CD4-positive, alpha-beta T cell treated with Interferon gamma for 1 hour (primary cell): ENCODE measurements at regions not wholly inside any gene's neighbourhood (a gene's known extent, or its start where the extent isn't known, plus 50 kb on each side); places are given as distances from the start of the nearest gene placed in this dataset.

Experiments used
- DNase-seq: peaks from one replicate; pipeline ENCODE4 v3.0.0-alpha.2; 2020

DNA sequence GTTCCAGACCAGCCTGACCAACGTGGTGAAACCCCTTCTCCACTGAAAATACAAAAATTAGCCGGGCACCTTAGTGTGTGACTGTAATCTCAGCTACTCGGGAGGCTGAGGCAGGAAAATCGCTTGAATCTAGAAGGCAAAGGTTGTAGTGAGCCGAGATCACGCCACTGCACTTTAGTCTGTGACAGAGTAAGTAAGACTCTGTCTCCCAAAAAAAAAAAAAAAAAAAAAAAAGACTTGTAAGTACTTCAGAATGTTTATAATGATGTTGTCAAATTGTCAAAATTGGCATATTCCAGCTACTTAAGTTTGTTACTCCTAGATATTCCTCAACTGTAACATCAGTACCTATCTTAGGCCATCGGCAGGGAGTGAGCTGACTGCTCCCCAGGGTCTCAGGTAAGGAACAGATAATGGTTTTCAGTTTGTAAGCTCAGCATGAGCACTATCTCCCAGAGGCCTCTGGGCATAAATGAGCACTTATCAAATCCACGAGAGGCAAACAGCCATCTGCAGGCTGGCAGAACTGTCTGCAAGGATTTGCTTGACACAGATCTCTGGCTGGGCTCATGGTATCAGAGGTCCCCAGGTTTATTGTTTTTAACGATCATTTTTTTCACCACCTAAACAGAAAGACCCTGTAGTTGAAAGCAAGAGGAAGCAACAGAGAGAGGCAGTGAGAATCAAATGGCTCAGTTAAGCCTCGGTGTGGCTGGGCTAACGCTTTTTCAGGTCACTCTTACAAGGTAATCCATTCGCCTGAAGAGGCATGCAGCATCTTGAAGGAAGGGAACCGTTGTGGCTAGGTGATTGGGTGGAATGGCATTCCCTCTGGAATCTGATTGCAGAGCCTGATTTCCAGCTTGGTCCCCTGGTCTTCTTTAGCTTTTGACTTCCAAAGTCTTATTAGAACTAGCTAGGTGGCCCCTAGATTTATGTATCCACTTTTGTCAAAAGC lies 115.9 kb downstream of the LY86 start:
- DNase-seq, result no peak

DNA sequence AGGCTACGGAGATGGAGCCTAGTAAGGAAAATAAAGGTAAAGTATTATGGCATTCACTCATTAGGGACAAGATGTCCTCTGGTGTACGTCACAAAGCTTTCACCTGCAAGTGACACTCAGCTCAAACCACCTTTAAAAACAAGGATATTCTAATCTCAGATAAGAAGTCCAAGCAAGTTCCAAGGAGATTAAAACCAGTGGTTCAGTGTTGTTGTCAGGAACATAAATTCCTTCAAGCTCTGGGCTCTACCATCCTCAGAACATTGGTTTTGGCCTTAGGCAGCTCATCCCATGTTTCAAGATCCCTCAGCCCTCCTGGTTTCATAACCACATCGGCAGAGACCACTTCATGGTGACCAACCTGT lies 116.5 kb downstream of the LY86 start:
- no peak for DNase-seq

DNA sequence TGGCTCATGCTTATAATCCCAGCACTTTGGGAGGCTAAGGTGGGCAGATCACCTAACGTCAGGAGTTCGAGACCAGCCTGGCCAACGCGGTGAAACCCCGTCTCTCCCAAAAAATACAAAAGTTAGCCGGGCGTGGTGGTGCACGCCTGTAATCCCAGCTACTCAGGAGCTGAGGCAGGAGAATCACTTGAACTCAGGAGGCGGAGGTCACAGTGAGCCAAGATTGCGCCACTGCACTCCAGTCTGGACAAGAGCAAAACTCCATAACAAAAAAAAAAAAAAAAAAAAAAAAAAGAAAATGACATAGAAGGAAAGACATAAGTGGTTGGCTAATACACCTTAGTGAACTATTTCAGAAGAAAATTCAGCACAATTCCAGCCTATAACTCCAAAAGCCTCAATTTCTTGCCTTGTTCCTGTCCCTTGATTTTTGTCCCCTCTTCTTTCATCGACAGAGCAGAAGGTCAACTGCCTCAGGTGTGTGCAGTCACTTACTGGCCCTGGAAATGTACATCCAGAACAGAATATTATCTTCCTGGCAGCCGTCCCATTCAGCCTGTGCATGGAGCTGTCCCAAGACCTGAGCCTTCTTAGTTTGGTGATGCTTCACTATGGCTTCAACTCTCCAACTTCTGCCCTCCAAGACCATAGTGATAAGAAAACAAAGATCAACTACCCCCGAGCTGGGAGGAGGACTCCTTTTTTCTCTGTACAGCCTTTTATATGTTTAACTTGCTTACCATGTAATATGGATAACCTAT lies 117.6 kb downstream of the LY86 start:
- no peak for DNase-seq

DNA sequence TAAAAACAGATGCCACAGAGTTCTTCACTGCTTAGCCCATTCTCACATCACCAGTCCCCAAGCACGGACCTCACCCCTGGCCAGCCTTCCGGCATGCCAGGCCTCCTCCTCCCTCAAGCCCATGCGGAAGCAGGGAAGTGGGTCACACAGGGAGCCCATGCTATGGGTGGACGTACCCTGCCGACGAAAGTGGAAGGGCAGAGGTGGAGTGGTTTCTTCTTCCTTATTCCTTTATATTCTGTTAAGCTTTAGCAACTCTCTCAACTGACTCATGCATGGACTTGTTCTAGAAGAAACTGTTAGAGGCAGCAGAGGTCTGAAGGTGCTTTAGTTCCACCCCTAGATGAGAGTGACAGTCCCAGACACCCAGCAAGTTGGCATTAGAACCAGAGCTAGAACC lies 118.6 kb downstream of the LY86 start:
- DNase-seq, result no peak

- DNase-seq, result no peak
Observed at GRCh38 chr6:6709106-6709505, 120.6 kb downstream of the LY86 start.

DNA sequence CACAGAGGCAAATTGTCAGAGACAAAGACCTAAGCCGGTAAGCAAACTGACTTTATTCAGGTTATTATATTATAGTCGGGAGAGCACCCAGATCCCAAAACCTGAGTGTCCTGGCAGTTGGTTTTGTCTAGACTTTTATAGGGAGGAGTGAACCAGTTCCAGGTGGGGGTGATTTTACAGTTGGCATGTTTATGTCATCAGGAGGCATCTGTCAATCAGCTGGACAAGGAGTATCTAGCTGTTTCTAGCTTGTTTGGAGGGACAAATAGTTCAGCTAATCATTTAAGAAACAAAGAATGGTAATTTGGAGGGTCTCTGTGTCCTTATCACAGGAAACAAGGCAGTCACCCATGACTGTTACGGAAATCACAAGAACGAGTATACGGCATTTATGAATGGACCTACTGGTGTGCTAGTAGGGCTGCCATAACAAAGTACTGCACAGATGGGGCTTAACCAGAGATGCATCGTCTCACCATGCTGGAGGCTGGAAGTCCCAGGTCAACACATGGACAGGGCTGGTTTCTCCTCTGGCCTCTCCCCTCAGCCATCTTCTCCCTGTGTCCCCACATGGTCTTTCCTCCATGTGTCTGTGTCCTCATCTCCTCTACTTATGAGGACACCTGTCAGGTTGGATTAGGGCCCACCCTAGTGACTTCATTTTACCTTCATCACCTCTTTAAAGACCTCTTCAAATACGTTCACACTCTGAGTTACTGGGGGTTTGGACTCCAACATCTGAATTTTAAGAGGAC lies 122.7 kb downstream of the LY86 start:
- no peak for DNase-seq

DNA sequence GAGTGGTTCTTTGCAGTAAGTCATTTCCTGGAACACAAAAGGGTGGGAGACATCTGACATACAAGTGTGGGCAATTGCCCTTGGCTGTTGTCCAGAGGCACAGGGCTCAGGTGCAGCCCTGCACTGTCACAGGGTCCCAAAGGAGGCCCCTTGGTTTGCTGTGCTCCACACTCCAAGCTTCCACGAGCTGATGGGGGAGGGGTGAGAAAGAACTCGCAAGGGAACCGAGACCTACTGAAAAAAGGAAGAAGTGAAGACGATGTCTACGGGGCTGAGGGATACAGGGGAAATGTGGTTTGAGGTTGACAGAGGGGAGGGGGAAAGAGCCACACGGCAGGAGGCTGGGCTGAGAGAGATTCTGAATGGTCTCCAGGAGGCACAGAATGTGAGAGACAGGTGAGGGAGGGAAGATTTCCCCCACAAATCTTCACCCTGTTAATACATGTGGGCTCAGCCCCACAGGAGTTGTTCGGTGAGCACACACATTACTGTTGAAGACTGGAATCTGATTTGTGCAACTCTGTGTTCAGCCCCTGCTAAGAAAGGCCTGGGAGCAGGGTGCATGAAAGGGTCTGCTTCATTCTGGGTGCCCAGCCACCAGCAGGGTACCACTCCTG lies 123.4 kb downstream of the LY86 start:
- peak; percentile 42 for DNase-seq

DNA sequence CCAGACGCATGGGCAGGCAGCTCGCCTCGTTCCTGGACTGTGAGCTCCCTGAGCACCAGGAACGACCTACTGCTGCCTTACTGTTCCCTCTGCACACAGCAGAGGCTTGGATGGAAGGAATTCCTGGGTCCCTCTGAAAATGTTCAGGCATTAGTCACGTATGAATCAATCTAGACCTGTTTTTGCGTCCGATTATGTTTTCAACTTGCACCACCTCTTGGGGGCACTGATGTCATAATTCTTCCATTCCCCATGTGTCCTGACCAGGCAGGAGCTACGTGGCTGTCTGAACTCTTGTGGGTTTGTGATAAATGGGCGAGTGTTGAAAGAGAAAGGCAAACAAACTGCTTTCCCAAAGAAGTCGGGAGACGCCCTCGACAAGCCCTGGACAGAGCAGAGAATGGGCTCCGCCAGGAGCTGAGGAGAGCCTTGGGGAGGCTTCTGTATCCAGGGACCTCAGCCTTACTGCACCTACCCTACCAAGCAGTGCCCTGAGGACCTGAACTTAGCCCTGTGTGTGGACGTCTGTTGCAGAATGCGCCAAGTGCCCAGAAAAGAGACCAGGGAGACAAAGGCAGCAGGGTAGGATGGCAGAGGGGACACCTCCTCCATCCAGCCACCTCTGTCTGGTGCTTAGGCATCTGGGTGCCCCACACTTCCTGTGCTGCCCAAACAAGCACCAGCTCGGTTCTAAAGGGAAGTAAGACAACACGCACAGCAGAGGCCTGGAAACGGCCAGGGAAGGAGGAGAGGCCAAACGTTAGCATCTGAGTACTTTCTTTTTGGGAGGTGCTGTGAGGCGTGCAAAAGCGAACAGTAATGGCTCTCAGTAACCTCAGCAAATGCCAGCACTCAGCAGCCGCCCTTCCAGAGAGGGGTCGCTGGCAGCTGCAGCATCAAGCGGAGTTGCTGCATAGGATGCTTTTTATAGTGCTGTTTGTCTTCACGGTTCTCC lies 124.2 kb downstream of the LY86 start:
- DNase-seq, result no peak

- no peak for DNase-seq
Observed at GRCh38 chr6:6713657-6714056, 125.1 kb downstream of the LY86 start.

GRCh38 chr6:6714118-6714897 lies 125.8 kb downstream of the LY86 start:
- DNase-seq, result no peak

GRCh38 chr6:6714953-6715352 lies 126.4 kb downstream of the LY86 start:
- no peak for DNase-seq

DNA sequence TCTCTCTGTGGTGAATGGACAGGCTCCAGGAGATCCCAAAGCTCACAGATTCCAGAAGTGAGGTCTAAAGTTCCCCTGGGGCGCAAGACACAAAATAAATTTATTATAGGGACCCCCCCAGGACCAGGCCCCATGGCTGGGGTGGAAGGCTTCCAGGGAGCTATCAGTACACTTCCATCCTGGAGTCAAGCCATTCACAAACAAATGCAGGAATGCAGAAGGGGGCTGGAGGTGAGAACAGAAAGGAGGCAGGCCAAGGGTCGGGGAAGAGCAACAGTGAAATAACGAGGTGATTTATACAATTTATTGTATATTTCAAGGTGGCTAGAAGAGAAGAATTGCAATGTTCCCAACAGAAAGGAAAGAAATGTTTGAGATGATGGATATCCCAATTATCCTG lies 126.9 kb downstream of the LY86 start:
- no peak for DNase-seq

GRCh38 chr6:6716998-6717763 lies 128.7 kb downstream of the LY86 start:
- DNase-seq, result no peak

DNA sequence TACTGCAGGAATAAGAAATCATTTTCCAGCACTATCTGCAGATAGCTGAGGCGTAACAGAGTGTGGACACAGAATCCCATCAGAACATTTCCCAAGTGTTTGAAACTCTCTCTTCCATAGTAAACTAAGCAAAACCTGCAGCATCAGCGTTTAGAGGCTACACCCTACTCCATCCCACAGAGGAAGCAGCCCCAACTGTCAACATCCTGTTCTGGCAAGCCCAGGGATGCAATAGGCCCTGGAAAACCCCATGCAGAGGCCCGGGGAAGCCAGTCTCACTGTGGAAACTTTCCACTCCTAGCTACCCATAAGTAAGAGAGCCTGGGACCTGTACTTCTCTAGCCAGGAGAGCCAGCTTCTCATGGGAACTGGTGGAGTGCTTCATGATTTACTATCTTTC lies 129.4 kb downstream of the LY86 start:
- peak; percentile 36 for DNase-seq

GRCh38 chr6:6721606-6722005 lies 133.1 kb downstream of the LY86 start:
- DNase-seq, result no peak

DNA sequence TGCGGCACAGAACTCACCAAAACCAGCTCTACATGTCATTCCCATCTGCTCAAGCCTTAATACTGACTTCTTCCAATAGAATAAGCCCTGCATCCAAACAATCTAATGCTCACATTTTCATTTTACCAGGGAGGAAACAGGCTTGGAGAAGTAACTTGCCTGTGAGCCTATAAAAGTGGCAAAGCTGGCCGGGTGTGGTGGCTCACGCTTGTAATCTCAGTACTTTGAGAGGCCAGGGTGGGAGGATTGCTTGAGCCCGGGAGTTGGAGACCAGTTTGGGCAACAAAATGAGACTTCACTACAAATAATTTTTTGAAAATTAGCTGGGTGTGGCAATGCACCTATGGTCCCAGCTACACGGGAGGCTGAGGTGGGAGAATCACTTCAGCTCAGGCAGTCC lies 133.7 kb downstream of the LY86 start:
- no peak for DNase-seq

GRCh38 chr6:6723361-6723760 lies 134.8 kb downstream of the LY86 start:
- no peak for DNase-seq

DNA sequence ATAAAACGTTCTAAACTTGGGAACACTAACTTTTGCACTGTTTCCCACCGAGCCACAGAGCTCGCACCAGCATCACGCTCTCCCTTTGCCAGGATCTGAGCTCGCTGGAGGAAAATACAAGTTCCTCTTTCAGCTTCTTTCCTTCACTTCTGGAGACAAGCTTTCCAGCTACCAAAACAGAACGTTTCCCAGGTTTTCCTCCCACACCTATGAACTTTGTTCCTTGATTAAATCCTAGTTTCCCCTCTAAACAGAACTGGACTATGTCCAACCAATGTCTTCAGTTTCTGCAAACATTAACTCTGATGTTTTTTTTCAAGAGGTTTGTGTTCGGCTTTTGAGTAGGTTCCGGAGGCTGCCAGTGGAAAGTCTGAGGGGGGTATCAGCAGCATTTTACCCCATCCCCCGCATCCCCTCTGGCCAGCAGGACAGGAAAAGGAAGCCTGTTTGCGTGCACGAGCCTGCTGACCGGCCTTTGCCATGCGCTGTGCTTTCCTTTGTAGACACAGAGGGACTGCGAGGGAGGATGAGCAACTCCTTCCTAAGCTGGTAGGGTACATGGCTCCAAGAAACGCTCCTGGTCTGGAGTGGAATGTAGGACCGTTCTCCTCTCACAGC lies 135.5 kb downstream of the LY86 start:
- DNase-seq, result no peak
